Hepatocyte (in vitro differentiated cells): ENCODE measurements at regions not wholly inside any gene's neighbourhood (a gene's known extent, or its start where the extent isn't known, plus 50 kb on each side); places are given as distances from the start of the nearest gene placed in this dataset.

Experiments used
- EZH2 ChIP-seq: fragments of 200-600 bp; sonication (generic); IDR thresholded peaks from 2 replicates; pipeline ENCODE4 v1.6.1; 2016; ENCODE audit warnings: antibody characterized with exemption, mild to moderate bottlenecking, borderline replicate concordance
- EZH2phosphoT487 ChIP-seq: fragments of 200-600 bp; sonication (generic); IDR thresholded peaks from one replicate; pipeline ENCODE4 v1.6.1; 2018; ENCODE audit warnings: antibody characterized with exemption, mild to moderate bottlenecking, low read depth, moderate library complexity; ENCODE audit not compliant: unreplicated experiment, severe bottlenecking
- TF ChIP-seq, protein P1 (sequence below): fragments of 200-600 bp; sonication (generic); IDR thresholded peaks from 2 replicates; pipeline ENCODE4 v1.5.1; 2016; ENCODE audit warnings: antibody characterized with exemption, mild to moderate bottlenecking; ENCODE audit not compliant: poor library complexity

DNA sequence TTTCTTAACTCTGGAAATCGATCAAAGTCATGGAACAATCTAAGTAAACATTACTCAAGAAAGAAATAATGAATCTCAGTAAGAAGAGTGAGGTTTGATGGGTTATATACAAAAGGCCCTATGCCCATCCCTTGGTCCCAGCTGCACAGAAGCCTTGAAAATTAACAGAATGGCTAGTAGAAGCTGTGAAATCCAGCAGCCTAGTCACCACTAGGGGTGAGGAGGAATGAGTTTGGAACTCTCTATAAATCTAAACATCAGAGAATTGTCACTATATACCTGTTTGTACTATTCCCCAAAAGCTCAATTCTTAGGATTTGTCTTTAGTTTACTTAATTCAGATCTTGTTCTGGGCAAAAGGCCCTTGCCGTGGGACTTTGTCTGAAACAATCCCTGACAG lies 313.9 kb upstream of the GRID2 start:
- TF ChIP-seq, protein P1, sequence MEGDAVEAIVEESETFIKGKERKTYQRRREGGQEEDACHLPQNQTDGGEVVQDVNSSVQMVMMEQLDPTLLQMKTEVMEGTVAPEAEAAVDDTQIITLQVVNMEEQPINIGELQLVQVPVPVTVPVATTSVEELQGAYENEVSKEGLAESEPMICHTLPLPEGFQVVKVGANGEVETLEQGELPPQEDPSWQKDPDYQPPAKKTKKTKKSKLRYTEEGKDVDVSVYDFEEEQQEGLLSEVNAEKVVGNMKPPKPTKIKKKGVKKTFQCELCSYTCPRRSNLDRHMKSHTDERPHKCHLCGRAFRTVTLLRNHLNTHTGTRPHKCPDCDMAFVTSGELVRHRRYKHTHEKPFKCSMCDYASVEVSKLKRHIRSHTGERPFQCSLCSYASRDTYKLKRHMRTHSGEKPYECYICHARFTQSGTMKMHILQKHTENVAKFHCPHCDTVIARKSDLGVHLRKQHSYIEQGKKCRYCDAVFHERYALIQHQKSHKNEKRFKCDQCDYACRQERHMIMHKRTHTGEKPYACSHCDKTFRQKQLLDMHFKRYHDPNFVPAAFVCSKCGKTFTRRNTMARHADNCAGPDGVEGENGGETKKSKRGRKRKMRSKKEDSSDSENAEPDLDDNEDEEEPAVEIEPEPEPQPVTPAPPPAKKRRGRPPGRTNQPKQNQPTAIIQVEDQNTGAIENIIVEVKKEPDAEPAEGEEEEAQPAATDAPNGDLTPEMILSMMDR: no peak
- TF ChIP-seq EZH2 (no peak), EZH2phosphoT487 (no peak)
